ENCODE measurements at regions not wholly inside any gene's neighbourhood (a gene's known extent, or its start where the extent isn't known, plus 50 kb on each side); places are given as distances from the start of the nearest gene placed in this dataset. TPM values are rescaled to one million over a fixed set of nuclear protein-coding genes. Genes with fewer than 3 reads are reported as not detected.

Small RNA genes lying in the stretch of these regions (microRNA-seq; reads per million reads assigned to microRNA genes)
- gene MIR663B: not detected
